ENCODE measurements at regions not wholly inside any gene's neighbourhood (a gene's known extent, or its start where the extent isn't known, plus 50 kb on each side); places are given as distances from the start of the nearest gene placed in this dataset.
A peak's percentile ranks its signal among the peaks of the same experiment; 100 is the strongest.

DNA sequence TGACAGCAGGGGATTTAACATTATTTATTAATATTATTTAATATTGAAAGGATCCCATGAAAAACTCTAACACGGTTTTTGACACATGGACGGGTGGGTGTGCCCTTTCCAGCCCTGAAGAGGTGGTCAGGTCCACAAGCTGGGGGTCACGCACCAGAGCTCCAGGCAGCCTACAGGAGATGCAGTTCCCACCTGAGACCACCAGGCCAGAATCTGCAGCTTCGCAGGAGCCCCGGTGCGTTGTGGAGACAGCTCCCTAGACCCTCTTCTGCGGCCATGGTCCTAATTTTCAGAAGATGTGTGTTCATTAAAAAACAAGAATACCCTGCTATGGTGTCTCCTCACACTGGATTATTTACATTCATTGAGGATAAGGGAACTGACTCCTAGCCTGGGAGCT lies 331.1 kb downstream of the C16orf95 start:
- DNase-seq (ENCODE audit: low spot score in 2 of 2), result peak in 1 of 2 donors; percentile 12
- no peak for TF ChIP-seq POLR2A (IDR thresholded peaks at IDR 0.05)
- TF ChIP-seq, protein P1, sequence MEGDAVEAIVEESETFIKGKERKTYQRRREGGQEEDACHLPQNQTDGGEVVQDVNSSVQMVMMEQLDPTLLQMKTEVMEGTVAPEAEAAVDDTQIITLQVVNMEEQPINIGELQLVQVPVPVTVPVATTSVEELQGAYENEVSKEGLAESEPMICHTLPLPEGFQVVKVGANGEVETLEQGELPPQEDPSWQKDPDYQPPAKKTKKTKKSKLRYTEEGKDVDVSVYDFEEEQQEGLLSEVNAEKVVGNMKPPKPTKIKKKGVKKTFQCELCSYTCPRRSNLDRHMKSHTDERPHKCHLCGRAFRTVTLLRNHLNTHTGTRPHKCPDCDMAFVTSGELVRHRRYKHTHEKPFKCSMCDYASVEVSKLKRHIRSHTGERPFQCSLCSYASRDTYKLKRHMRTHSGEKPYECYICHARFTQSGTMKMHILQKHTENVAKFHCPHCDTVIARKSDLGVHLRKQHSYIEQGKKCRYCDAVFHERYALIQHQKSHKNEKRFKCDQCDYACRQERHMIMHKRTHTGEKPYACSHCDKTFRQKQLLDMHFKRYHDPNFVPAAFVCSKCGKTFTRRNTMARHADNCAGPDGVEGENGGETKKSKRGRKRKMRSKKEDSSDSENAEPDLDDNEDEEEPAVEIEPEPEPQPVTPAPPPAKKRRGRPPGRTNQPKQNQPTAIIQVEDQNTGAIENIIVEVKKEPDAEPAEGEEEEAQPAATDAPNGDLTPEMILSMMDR (IDR thresholded peaks at IDR 0.05), result no peak
- no peak for TF ChIP-seq POLR2AphosphoS5 (IDR thresholded peaks at IDR 0.05)
- no peak overlapping the region for H3K4me3 ChIP-seq
- H3K36me3 ChIP-seq, result no peaks in the 10 kb centered on the region
- no peak overlapping the region for H3K27ac ChIP-seq
- peaks cover 0 to 10% of the 10 kb centered on the region in 2 donors for H3K27me3 ChIP-seq
- H3K9me3 ChIP-seq, result no peaks in the 10 kb centered on the region
- no peaks in the 10 kb centered on the region for H3K4me1 ChIP-seq
- intact Hi-C loops (cut with DNase I; ENCODE audit: low total_unique reads), result no loop called here

DNA sequence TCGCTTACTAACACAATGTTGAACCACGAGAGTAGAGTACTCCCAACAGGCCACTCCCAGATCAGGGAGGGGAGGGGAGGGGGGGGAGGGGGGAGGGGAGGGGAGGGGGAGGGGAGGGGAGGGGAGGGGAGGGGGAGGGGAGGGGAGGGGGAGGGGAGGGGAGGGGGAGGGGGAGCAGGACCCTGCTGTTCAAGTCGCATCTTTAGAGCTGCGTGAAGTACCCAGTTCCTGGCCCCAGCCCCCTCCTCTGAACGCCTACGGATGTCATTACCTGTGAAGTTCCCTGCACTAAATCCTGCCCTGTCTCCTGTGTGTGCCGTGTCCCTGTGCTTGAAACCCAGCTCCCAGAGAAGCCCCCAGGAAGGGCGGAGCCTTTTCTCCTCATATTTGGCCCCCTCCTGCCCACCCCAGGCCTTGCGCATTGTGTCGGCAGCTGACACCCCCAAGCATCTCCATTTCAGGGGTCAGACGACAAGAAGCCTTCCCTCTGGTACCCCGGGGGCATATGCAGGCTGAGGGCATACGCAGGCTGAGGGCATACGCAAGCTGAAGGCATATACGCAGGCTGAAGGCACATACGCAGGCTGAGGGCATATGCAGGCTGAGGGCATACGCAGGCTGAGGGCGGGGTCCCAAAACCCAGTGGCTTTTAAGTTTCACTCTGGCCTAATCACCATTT lies 330.2 kb downstream of the C16orf95 start:
- no peaks in the 10 kb centered on the region for H3K36me3 ChIP-seq
- no peak overlapping the region for H3K27ac ChIP-seq
- TF ChIP-seq POLR2AphosphoS5 (IDR thresholded peaks at IDR 0.05), result no peak
- TF ChIP-seq, protein P1 (IDR thresholded peaks at IDR 0.05), result no peak
- TF ChIP-seq POLR2A (IDR thresholded peaks at IDR 0.05), result no peak
- no peaks in the 10 kb centered on the region for H3K9me3 ChIP-seq
- no peaks in the 10 kb centered on the region for H3K4me1 ChIP-seq
- no peak overlapping the region for H3K4me3 ChIP-seq
- peaks cover 0 to 10% of the 10 kb centered on the region in 2 donors for H3K27me3 ChIP-seq
- intact Hi-C loops (cut with DNase I; ENCODE audit: low total_unique reads), result no loop called here
- DNase-seq (ENCODE audit: low spot score in 2 of 2), result peak in 1 of 2 donors; percentile 35

DNA sequence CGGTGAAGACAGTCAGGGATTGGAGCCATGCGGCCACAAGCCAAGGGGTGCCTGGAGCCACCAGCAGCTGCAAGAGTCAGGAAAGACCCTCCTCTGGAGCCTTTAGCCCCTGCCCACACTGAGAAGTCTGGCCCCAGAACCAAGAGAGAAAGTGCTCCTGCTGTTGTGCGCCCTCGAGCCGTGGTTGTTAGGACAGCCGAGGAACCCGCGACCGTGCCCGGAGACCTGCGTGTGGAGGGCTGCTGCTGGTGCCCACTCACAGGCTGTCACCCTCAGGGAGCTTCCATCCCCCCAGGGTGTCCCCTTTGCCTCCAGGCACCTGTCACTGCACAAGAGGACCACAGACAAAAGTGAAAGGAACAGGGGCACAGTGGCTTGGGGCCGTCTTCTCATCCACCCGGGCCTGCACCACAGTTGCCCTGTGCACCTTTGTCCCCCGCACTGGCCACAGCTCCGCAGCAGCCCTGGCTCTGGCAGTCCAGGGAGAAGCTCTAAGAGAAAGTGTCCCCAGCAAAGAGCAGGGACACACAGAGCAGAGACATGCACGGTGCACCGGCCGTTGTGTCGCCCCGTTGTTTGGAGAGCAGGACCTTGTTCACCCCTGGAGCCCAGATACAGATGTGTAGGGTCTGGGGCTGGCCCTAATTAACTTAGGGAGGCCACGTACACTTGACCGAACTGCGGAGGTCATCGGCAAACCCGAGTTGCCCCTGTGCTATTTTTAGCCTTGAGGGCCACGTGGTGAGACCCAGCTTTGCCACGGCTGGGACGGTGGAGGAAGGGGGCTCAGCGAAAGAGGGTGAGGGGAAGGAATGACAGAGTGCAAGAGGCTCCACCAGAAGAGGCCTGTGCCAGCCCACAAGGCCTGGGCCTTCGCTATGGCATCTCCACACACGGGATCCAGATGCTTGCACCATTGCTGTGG lies 329.2 kb downstream of the C16orf95 start:
- intact Hi-C loops (cut with DNase I; ENCODE audit: low total_unique reads), result no loop called here
- H3K4me3 ChIP-seq, result no peak overlapping the region
- no peaks in the 10 kb centered on the region for H3K9me3 ChIP-seq
- no peak for TF ChIP-seq POLR2A (IDR thresholded peaks at IDR 0.05)
- TF ChIP-seq POLR2AphosphoS5 (IDR thresholded peaks at IDR 0.05), result no peak
- TF ChIP-seq, protein P1 (IDR thresholded peaks at IDR 0.05), result no peak
- no peaks in the 10 kb centered on the region for H3K36me3 ChIP-seq
- peaks cover 0 to 15% of the 10 kb centered on the region in 2 donors for H3K27me3 ChIP-seq
- no peak overlapping the region for H3K27ac ChIP-seq
- H3K4me1 ChIP-seq, result no peaks in the 10 kb centered on the region
- DNase-seq (ENCODE audit: low spot score in 2 of 2), result peak in 1 of 2 donors; percentile 35

DNA sequence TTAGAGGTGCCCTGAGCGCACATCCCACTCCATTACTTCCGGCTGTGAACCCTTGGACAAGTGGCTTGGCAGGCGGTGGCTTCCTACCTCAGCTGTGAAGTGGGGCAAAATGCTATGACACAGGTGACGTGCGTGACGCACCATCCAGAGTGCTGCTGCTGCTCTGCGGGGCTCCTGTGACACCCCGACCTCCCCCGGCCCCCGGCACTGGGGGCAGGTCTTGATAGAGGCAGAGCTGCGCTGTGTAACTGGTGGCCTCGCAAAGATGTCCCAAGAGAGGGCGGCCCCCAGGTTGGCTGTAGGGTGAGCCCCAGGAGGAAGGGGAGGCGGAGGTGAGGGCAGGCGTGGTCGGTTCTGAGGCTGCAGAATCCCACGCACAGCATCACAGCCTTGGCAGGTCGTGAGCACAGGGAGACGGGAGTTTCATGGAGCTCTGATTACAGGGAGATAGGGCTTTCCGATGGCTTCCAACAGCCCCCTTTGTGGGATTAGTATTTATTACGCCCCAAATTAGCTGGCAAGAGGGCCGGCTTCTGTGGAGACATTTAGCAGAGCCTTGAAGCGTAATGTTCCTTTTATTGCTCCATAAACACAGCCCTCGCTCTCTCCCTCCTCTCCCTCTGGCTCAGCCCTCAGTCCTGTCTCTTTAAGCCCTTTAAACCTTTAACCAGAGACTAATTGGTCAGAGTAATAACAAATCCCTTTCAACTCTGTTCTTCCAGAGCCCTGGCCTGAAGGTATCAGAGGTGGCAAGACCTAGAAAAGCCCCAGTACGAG lies 328.1 kb downstream of the C16orf95 start:
- no peaks in the 10 kb centered on the region for H3K9me3 ChIP-seq
- no peak overlapping the region for H3K4me3 ChIP-seq
- H3K27ac ChIP-seq, result no peak overlapping the region
- peaks cover 0 to 15% of the 10 kb centered on the region in 2 donors for H3K27me3 ChIP-seq
- H3K36me3 ChIP-seq, result no peaks in the 10 kb centered on the region
- intact Hi-C loops (cut with DNase I; ENCODE audit: low total_unique reads), result no loop called here
- peak in 1 of 2 donors; percentile 9 for DNase-seq (ENCODE audit: low spot score in 2 of 2)
- H3K4me1 ChIP-seq, result no peaks in the 10 kb centered on the region
- TF ChIP-seq, protein P1 (IDR thresholded peaks at IDR 0.05), result no peak
- TF ChIP-seq POLR2A (IDR thresholded peaks at IDR 0.05) (no peak), POLR2AphosphoS5 (IDR thresholded peaks at IDR 0.05) (no peak)
